ENCODE measurements at regions not wholly inside any gene's neighbourhood (a gene's known extent, or its start where the extent isn't known, plus 50 kb on each side); places are given as distances from the start of the nearest gene placed in this dataset.

- no peak for DNase-seq
- Mint-ChIP-seq H3K4me3 (no peak overlapping the region), H3K36me3 (ENCODE audit: low read depth) (no peaks in the 10 kb centered on the region), H3K27ac (no peak overlapping the region), H3K9me3 (peaks cover 10% of the 10 kb centered on the region), H3K27me3 (no peaks in the 10 kb centered on the region), H3K4me1 (ENCODE audit: low read depth) (no peaks in the 10 kb centered on the region)
Measured at GRCh38 chr15:27702581-27702980, 396.5 kb downstream of the OCA2 start.

GRCh38 chr15:27701956-27702355, 397.2 kb downstream of the OCA2 start:
- no peak for DNase-seq
- H3K27me3 Mint-ChIP-seq: no peaks in the 10 kb centered on the region
- H3K4me1 Mint-ChIP-seq (ENCODE audit: low read depth): no peaks in the 10 kb centered on the region
- no peaks in the 10 kb centered on the region for H3K36me3 Mint-ChIP-seq (ENCODE audit: low read depth)
- H3K4me3 Mint-ChIP-seq: no peak overlapping the region
- H3K27ac Mint-ChIP-seq: no peak overlapping the region
- peaks cover 9% of the 10 kb centered on the region for H3K9me3 Mint-ChIP-seq

DNA sequence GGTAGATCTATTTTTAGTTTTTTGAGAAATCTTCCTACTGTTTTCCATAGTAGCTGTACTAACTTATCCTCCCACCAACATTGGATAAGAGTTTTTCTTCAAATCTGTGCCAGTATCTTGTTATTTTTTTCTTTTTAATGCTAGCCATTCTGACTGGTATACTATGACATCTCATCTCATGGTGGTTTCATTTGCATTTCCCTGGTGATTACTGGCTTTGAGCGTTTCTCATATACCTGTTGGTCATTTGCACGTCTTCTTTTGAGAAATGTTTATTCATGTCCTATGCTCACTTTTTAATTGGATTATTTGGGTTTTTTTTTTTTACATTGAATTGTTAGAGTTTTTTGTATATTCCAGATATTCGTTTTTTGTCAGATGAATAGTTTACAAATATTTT, 398.1 kb downstream of the OCA2 start:
- no peaks in the 10 kb centered on the region for H3K36me3 Mint-ChIP-seq (ENCODE audit: low read depth)
- H3K9me3 Mint-ChIP-seq: peaks cover 4% of the 10 kb centered on the region
- H3K27ac Mint-ChIP-seq: no peak overlapping the region
- no peaks in the 10 kb centered on the region for H3K4me1 Mint-ChIP-seq (ENCODE audit: low read depth)
- no peaks in the 10 kb centered on the region for H3K27me3 Mint-ChIP-seq
- DNase-seq: no peak
- no peak overlapping the region for H3K4me3 Mint-ChIP-seq

GRCh38 chr15:27699699-27700098, 399.4 kb downstream of the OCA2 start:
- H3K4me1 Mint-ChIP-seq (ENCODE audit: low read depth): no peaks in the 10 kb centered on the region
- H3K36me3 Mint-ChIP-seq (ENCODE audit: low read depth): no peaks in the 10 kb centered on the region
- H3K4me3 Mint-ChIP-seq: no peak overlapping the region
- no peak for DNase-seq
- H3K9me3 Mint-ChIP-seq: peaks cover 2% of the 10 kb centered on the region
- H3K27ac Mint-ChIP-seq: no peak overlapping the region
- no peaks in the 10 kb centered on the region for H3K27me3 Mint-ChIP-seq

DNA sequence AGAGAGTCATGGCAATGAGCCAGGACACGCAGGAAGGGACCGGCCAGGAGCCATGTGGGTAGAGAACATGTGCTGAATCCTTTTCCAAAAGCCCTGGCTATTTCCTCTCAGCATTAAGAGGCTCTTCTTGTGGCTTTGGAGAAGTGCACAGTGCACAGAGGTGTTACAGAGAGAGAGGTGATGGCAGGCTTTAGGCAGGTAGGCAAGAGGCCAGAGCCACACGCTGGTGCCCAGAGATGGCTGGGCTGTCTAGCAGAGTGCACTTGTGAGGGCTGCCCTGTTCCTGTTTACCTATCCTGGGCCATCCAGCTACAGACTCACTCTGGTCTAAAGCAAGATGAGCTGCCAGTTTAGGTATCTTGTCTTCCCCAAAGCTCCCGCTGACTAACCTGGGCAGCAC, 402.6 kb downstream of the OCA2 start:
- DNase-seq: no peak
- Mint-ChIP-seq H3K4me3 (no peak overlapping the region), H3K27me3 (no peaks in the 10 kb centered on the region), H3K36me3 (ENCODE audit: low read depth) (no peaks in the 10 kb centered on the region), H3K9me3 (no peaks in the 10 kb centered on the region), H3K27ac (no peak overlapping the region), H3K4me1 (ENCODE audit: low read depth) (no peaks in the 10 kb centered on the region)

DNA sequence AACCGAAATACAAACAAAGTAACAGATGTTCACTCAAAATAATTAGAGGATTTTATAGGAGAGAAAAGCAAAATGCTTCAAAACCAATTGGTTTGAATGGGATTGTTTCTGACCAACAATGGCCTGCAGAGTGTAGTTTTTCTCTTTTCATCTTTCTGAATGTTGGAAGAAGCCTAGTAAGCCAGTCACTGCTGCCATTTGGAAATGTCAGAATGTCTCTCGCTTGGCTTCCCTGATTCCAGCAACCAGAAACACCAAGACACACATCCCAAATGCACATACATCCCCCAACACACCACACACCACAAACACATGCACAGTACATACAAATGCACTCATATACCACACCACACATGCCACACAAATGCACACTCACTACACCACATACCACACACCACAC, 403.4 kb downstream of the OCA2 start:
- no peaks in the 10 kb centered on the region for H3K36me3 Mint-ChIP-seq (ENCODE audit: low read depth)
- H3K9me3 Mint-ChIP-seq: no peaks in the 10 kb centered on the region
- H3K4me1 Mint-ChIP-seq (ENCODE audit: low read depth): no peaks in the 10 kb centered on the region
- no peak for DNase-seq
- H3K27ac Mint-ChIP-seq: no peak overlapping the region
- no peak overlapping the region for H3K4me3 Mint-ChIP-seq
- no peaks in the 10 kb centered on the region for H3K27me3 Mint-ChIP-seq

GRCh38 chr15:27694506-27695087, 404.5 kb downstream of the OCA2 start:
- Mint-ChIP-seq H3K9me3 (no peaks in the 10 kb centered on the region), H3K4me3 (no peak overlapping the region), H3K27me3 (no peaks in the 10 kb centered on the region), H3K36me3 (ENCODE audit: low read depth) (no peaks in the 10 kb centered on the region), H3K4me1 (ENCODE audit: low read depth) (no peaks in the 10 kb centered on the region), H3K27ac (no peak overlapping the region)
- DNase-seq: no peak

- H3K27ac Mint-ChIP-seq: no peak overlapping the region
- DNase-seq: no peak
- no peaks in the 10 kb centered on the region for H3K36me3 Mint-ChIP-seq (ENCODE audit: low read depth)
- no peaks in the 10 kb centered on the region for H3K27me3 Mint-ChIP-seq
- no peaks in the 10 kb centered on the region for H3K4me1 Mint-ChIP-seq (ENCODE audit: low read depth)
- H3K4me3 Mint-ChIP-seq: no peak overlapping the region
- no peaks in the 10 kb centered on the region for H3K9me3 Mint-ChIP-seq
Measured at GRCh38 chr15:27693280-27693679, 405.8 kb downstream of the OCA2 start.

- no peak overlapping the region for H3K27ac Mint-ChIP-seq
- no peaks in the 10 kb centered on the region for H3K9me3 Mint-ChIP-seq
- H3K27me3 Mint-ChIP-seq: no peaks in the 10 kb centered on the region
- H3K4me1 Mint-ChIP-seq (ENCODE audit: low read depth): no peaks in the 10 kb centered on the region
- no peak overlapping the region for H3K4me3 Mint-ChIP-seq
- no peak for DNase-seq
- no peaks in the 10 kb centered on the region for H3K36me3 Mint-ChIP-seq (ENCODE audit: low read depth)
Measured at GRCh38 chr15:27692438-27692837, 406.7 kb downstream of the OCA2 start.

GRCh38 chr15:27690290-27690689, 408.8 kb downstream of the OCA2 start:
- no peak overlapping the region for H3K4me3 Mint-ChIP-seq
- H3K4me1 Mint-ChIP-seq (ENCODE audit: low read depth): no peaks in the 10 kb centered on the region
- no peak for DNase-seq
- H3K27ac Mint-ChIP-seq: no peak overlapping the region
- no peaks in the 10 kb centered on the region for H3K36me3 Mint-ChIP-seq (ENCODE audit: low read depth)
- H3K9me3 Mint-ChIP-seq: no peaks in the 10 kb centered on the region
- no peaks in the 10 kb centered on the region for H3K27me3 Mint-ChIP-seq

- H3K27me3 Mint-ChIP-seq: no peaks in the 10 kb centered on the region
- DNase-seq: no peak
- no peak overlapping the region for H3K4me3 Mint-ChIP-seq
- no peak overlapping the region for H3K27ac Mint-ChIP-seq
- H3K9me3 Mint-ChIP-seq: no peaks in the 10 kb centered on the region
- H3K4me1 Mint-ChIP-seq (ENCODE audit: low read depth): no peaks in the 10 kb centered on the region
- no peaks in the 10 kb centered on the region for H3K36me3 Mint-ChIP-seq (ENCODE audit: low read depth)
Measured at GRCh38 chr15:27686971-27687370, 412.1 kb downstream of the OCA2 start.

DNA sequence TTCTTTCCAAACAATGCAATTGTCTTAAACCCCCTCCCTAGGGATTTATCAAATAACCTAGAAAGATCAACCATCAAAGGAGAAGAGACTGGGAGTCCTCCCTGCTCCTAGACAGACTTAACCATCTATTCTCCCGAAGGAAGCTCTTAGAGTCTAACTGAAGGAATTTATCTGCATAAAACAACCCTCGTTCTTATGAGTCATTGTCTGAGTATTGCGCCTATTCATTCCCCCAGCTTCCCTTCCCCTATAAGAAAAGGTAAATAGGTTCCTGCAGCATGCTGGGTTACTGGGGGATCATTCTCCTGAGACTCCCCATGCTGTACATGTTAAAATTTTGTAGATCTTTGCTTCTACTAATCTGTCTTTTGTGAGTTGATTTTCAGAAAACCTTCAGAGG, 412.7 kb downstream of the OCA2 start:
- Mint-ChIP-seq H3K4me3 (no peak overlapping the region), H3K9me3 (no peaks in the 10 kb centered on the region), H3K27me3 (no peaks in the 10 kb centered on the region), H3K4me1 (ENCODE audit: low read depth) (no peaks in the 10 kb centered on the region), H3K27ac (no peak overlapping the region), H3K36me3 (ENCODE audit: low read depth) (no peaks in the 10 kb centered on the region)
- DNase-seq: no peak

DNA sequence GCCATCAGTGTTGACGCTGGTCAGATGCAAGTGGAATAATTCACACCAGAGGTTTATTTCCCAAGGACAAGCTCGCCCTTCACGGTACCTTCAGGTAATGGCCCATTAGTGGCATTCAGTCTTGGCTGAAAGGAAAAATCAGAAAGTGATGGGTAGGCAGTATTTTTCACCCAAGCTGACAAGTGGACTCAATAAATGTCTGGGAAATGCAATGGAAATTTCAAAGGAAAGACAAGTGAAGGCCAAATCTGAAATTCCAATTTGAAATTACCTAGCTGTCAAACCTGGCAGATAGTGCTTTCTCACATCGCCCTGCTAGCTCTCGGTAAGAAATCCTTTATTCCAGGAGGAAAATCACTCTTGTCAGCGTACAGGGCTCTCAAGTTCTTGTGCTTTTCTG, 413.5 kb downstream of the OCA2 start:
- no peak for DNase-seq
- no peaks in the 10 kb centered on the region for H3K9me3 Mint-ChIP-seq
- no peak overlapping the region for H3K4me3 Mint-ChIP-seq
- no peaks in the 10 kb centered on the region for H3K27me3 Mint-ChIP-seq
- H3K4me1 Mint-ChIP-seq (ENCODE audit: low read depth): no peaks in the 10 kb centered on the region
- H3K27ac Mint-ChIP-seq: no peak overlapping the region
- H3K36me3 Mint-ChIP-seq (ENCODE audit: low read depth): no peaks in the 10 kb centered on the region

GRCh38 chr15:27683121-27683520, 416.0 kb downstream of the OCA2 start:
- Mint-ChIP-seq H3K27ac (no peak overlapping the region), H3K4me1 (ENCODE audit: low read depth) (no peaks in the 10 kb centered on the region)

DNA sequence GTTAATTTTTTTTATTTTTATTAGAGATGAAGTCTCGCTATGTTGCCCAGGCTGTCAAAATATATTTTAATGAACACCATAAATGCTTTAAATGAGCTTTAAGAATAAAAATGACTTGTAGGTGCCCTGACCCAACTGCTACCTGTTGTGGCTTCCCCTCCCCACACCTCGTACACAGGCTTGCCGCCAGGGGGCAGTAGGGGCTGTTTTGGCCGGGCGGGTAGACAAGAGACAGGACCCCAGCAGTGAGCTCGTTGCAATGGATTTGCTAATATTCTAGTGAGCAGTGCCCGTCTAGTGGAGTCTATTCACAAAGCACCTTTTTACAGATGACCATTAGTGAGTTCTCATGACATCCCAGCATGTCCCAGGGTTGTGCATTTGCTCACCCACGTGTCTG, 418.1 kb downstream of the OCA2 start:
- Mint-ChIP-seq H3K27me3 (no peaks in the 10 kb centered on the region), H3K36me3 (ENCODE audit: low read depth) (no peaks in the 10 kb centered on the region), H3K4me1 (ENCODE audit: low read depth) (no peaks in the 10 kb centered on the region), H3K9me3 (no peaks in the 10 kb centered on the region), H3K4me3 (no peak overlapping the region), H3K27ac (no peak overlapping the region)
- peak; percentile 32 for DNase-seq

More at GRCh38 chr15:27683121-27683520, 416.0 kb downstream of the OCA2 start:
- no peaks in the 10 kb centered on the region for H3K9me3 Mint-ChIP-seq
- H3K4me3 Mint-ChIP-seq: no peak overlapping the region
- H3K36me3 Mint-ChIP-seq (ENCODE audit: low read depth): no peaks in the 10 kb centered on the region
- DNase-seq: no peak
- H3K27me3 Mint-ChIP-seq: no peaks in the 10 kb centered on the region

Data from activated T-cell treated with anti-CD3 and anti-CD28 coated beads, Interleukin-2, amount 50 U/mL, for 24 hours (primary cell).